GM12878 (cell line): ENCODE measurements at regions not wholly inside any gene's neighbourhood (a gene's known extent, or its start where the extent isn't known, plus 50 kb on each side); places are given as distances from the start of the nearest gene placed in this dataset.

Source experiments
- ATAC-seq: fragments of 200-7000 bp; cut with Tn5 transposase; 3 replicates; pipeline ENCODE4 v1.9.1; 2020; ENCODE audit warnings: mild to moderate bottlenecking, moderate library complexity
- BruUV-seq: library from RNA; stranded (reverse); fragments of 400-500 nt; replicated peaks from 2 replicates; lab custom pipeline; 2021; lab: Mats Ljungman, UMichigan
- CTCF ChIA-PET: fragments of 300-600 bp; sonication (Branson Sonifier 250); formaldehyde crosslinking; extraction: SDS; loops from one replicate; lab custom pipeline; 2021; ENCODE audit warnings: inconsistent platforms; lab: Yijun Ruan, JAX
- POLR2A ChIA-PET: fragments of 350-600 bp; formaldehyde crosslinking; extraction: SDS; loops from one replicate; lab custom pipeline; 2021; ENCODE audit warnings: inconsistent platforms; lab: Charles Lee
- RAD21 ChIA-PET: fragments of 300-600 bp; sonication (Branson Sonifier 250); formaldehyde crosslinking; loops from one replicate; lab custom pipeline; 2023; ENCODE audit warnings: antibody characterized with exemption; ENCODE audit not compliant: unreplicated experiment; lab: Charles Lee
- SMC1A ChIA-PET: fragments of 300-600 bp; sonication (Branson Sonifier 250); formaldehyde crosslinking; loops from one replicate; lab custom pipeline; 2023; ENCODE audit not compliant: unreplicated experiment, uncharacterized antibody; lab: Charles Lee
- DNase-seq: peaks from one replicate; pipeline ENCODE4 v3.0.0-alpha.2; 2011; ENCODE audit warnings: low read depth, low spot score
- FAIRE-seq: peaks from 3 replicates; lab custom pipeline; 2011; peaks lifted over from hg19 to GRCh38; lab: Jason Lieb, UNC
- H2AFZ ChIP-seq: 2 replicates; pipeline ENCODE4 v1.6.0; 2011; ENCODE audit warnings: low read depth, low read length, control low read depth; ENCODE audit not compliant: control insufficient read depth
- H3K27ac ChIP-seq: 2 replicates; pipeline ENCODE4 v1.5.1; 2011; ENCODE audit warnings: control low read depth; ENCODE audit not compliant: control insufficient read depth, insufficient read depth
- H3K27me3 ChIP-seq, 2 experiments: replicated peaks in 1 of 2; 2 replicates each; pipeline versions ENCODE4 v1.6.0 to v1.6.1; 2011; ENCODE audit warnings: low read length in 1 of 2; ENCODE audit not compliant: control insufficient read depth in 2 of 2, insufficient read depth in 2 of 2
- H3K36me3 ChIP-seq, 2 experiments: 2 replicates each; pipeline ENCODE4 v1.5.1; 2011; ENCODE audit warnings: low read length in 1 of 2; ENCODE audit not compliant: control insufficient read depth in 2 of 2, insufficient read depth in 2 of 2
- H3K4me1 ChIP-seq: 2 replicates; pipeline ENCODE4 v1.6.1; 2011; ENCODE audit warnings: mild to moderate bottlenecking, low read length, moderate library complexity, mixed read lengths; ENCODE audit not compliant: control insufficient read depth, insufficient read depth
- H3K4me2 ChIP-seq: 2 replicates; pipeline ENCODE4 v1.6.0; 2011; ENCODE audit warnings: control low read depth; ENCODE audit not compliant: control insufficient read depth, insufficient read depth
- H3K4me3 ChIP-seq: fragments of 200-600 bp; sonication (generic); 2 replicates; pipeline ENCODE4 v1.5.1; 2016
- H3K79me2 ChIP-seq: 2 replicates; pipeline ENCODE4 v1.6.0; 2011; ENCODE audit warnings: low read length; ENCODE audit not compliant: control insufficient read depth, insufficient read depth
- H3K9ac ChIP-seq: 2 replicates; pipeline ENCODE4 v1.8.0; 2011; ENCODE audit warnings: low read length, control low read depth, mixed read lengths; ENCODE audit not compliant: control insufficient read depth, insufficient read depth
- H3K9me3 ChIP-seq: replicated peaks from 3 replicates; pipeline ENCODE4 v1.5.1; 2011; ENCODE audit warnings: mild to moderate bottlenecking, low read length; ENCODE audit not compliant: control insufficient read depth, insufficient read depth
- H4K20me1 ChIP-seq: 2 replicates; pipeline ENCODE4 v1.6.0; 2011; ENCODE audit not compliant: control insufficient read depth, insufficient read depth
- ATF7 ChIP-seq: fragments of 450-650 bp; IDR thresholded peaks from 2 replicates; pipeline ENCODE4 v1.6.1; 2016; ENCODE audit warnings: low read depth, mild to moderate bottlenecking
- PBX3 ChIP-seq: IDR thresholded peaks from 2 replicates; pipeline ENCODE4 v1.6.1; 2011; ENCODE audit warnings: mild to moderate bottlenecking, low read depth, low read length, moderate library complexity; ENCODE audit not compliant: insufficient replicate concordance
- POU2F2 ChIP-seq: IDR thresholded peaks from 3 replicates; pipeline ENCODE4 v1.6.1; 2011; ENCODE audit warnings: low read depth, mild to moderate bottlenecking, low read length, borderline replicate concordance
- RB1 ChIP-seq: fragments of 450-650 bp; formaldehyde crosslinking; IDR thresholded peaks from 2 replicates; pipeline ENCODE4 v1.6.1; 2017; ENCODE audit warnings: mild to moderate bottlenecking, borderline replicate concordance
- SIN3A ChIP-seq: IDR thresholded peaks from 2 replicates; pipeline ENCODE4 v1.6.1; 2012; ENCODE audit warnings: low read depth, low read length, improper control_type of control experiment
- SMAD1 ChIP-seq: fragments of 450-650 bp; IDR thresholded peaks from 2 replicates; pipeline ENCODE4 v1.6.1; 2018; ENCODE audit warnings: mild to moderate bottlenecking, low read depth; ENCODE audit not compliant: partially characterized antibody
- SUZ12 ChIP-seq: fragments of 200-600 bp; sonication (generic); IDR thresholded peaks from one replicate; pipeline ENCODE4 v1.6.1; 2018; ENCODE audit warnings: antibody characterized with exemption, mild to moderate bottlenecking; ENCODE audit not compliant: unreplicated experiment
- TAF1 ChIP-seq: IDR thresholded peaks from 2 replicates; pipeline ENCODE4 v1.6.1; 2011; ENCODE audit warnings: mild to moderate bottlenecking, low read depth, low read length, borderline replicate concordance
- TCF7 ChIP-seq: IDR thresholded peaks from 2 replicates; pipeline ENCODE4 v1.6.1; 2014; ENCODE audit warnings: antibody characterized with exemption, borderline replicate concordance
- YBX1 ChIP-seq: fragments of 450-650 bp; IDR thresholded peaks from 2 replicates; pipeline ENCODE4 v1.6.1; 2016; ENCODE audit warnings: antibody characterized with exemption
- WGBS: methylation state at CpG from one replicate; pipeline ENCODE4 v1.1.6; 2016; ENCODE audit warnings: low lambda C conversion rate; ENCODE audit not compliant: insufficient replicate concordance, insufficient coverage; ENCODE audit errors: missing lambda C conversion rate; 5-methylcytosine and 5-hydroxymethylcytosine counted together
- in situ Hi-C: fragments of 300-500 bp; cut with MboI; formaldehyde crosslinking; loops from 9 replicates; pipeline ENCODE4 v1.14.3; 2018; ENCODE audit warnings: mixed read lengths
- intact Hi-C: fragments of 100-400 bp; cut with micrococcal nuclease; formaldehyde crosslinking; loops from one replicate; pipeline ENCODE4 v1.14.2; 2022; ENCODE audit not compliant: unreplicated experiment
- TF ChIP-seq, protein P1 (sequence below): fragments of 450-650 bp; formaldehyde crosslinking; IDR thresholded peaks from 2 replicates; pipeline ENCODE4 v1.4.0; 2022; ENCODE audit warnings: mild to moderate bottlenecking, moderate library complexity
- TF ChIP-seq, protein P2 (sequence below), 3 experiments: IDR thresholded peaks in 2 of 3; conservative IDR thresholded peaks in 1 of 3; 2 replicates each; pipeline ENCODE4 v1.5.1; 2011; ENCODE audit warnings: low read depth in 3 of 3, low read length in 3 of 3, mild to moderate bottlenecking in 3 of 3, control low read depth in 2 of 3, moderate library complexity in 2 of 3, inconsistent platforms in 1 of 3, mixed read lengths in 1 of 3; ENCODE audit not compliant: control insufficient read depth in 2 of 3, insufficient read depth in 1 of 3; ENCODE audit errors: extremely low read depth in 1 of 3

- Histone ChIP-seq H3K79me2 (no peaks in the 10 kb centered on the region), H3K4me1 (no peaks in the 10 kb centered on the region), H3K4me3 (no peak overlapping the region), H3K4me2 (no peak overlapping the region)
- no TSS peak for BruUV-seq
- ChIA-PET CTCF (interaction anchor here (1.3 kb wide), 1 partner anchor 18 kb away, joined by 3 read pairs; no protein-coding TSS in a partner anchor), RAD21 (no interaction called here)
- WGBS = 100% methylated on average over 1 of the region's 1 CpG
- DNase-seq = no peak
- TF ChIP-seq RB1 (no peak), TAF1 (no peak), TCF7 (no peak), SMAD1 (no peak), YBX1 (no peak), ATF7 (no peak), PBX3 (no peak), SIN3A (no peak), POU2F2 (no peak), SUZ12 (no peak)
- TF ChIP-seq, protein P1, sequence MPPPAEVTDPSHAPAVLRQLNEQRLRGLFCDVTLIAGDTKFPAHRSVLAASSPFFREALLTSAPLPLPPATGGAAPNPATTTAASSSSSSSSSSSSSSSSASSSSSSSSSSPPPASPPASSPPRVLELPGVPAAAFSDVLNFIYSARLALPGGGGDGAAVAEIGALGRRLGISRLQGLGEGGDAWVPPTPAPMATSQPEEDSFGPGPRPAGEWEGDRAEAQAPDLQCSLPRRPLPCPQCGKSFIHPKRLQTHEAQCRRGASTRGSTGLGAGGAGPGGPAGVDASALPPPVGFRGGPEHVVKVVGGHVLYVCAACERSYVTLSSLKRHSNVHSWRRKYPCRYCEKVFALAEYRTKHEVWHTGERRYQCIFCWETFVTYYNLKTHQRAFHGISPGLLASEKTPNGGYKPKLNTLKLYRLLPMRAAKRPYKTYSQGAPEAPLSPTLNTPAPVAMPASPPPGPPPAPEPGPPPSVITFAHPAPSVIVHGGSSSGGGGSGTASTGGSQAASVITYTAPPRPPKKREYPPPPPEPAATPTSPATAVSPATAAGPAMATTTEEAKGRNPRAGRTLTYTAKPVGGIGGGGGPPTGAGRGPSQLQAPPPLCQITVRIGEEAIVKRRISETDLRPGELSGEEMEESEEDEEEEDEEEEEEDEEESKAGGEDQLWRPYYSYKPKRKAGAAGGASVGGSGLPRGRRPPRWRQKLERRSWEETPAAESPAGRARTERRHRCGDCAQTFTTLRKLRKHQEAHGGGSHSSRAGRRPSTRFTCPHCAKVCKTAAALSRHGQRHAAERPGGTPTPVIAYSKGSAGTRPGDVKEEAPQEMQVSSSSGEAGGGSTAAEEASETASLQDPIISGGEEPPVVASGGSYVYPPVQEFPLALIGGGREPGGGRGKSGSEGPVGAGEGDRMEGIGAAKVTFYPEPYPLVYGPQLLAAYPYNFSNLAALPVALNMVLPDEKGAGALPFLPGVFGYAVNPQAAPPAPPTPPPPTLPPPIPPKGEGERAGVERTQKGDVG (CRISPR knock-in tag) = no peak
- TF ChIP-seq, protein P2, sequence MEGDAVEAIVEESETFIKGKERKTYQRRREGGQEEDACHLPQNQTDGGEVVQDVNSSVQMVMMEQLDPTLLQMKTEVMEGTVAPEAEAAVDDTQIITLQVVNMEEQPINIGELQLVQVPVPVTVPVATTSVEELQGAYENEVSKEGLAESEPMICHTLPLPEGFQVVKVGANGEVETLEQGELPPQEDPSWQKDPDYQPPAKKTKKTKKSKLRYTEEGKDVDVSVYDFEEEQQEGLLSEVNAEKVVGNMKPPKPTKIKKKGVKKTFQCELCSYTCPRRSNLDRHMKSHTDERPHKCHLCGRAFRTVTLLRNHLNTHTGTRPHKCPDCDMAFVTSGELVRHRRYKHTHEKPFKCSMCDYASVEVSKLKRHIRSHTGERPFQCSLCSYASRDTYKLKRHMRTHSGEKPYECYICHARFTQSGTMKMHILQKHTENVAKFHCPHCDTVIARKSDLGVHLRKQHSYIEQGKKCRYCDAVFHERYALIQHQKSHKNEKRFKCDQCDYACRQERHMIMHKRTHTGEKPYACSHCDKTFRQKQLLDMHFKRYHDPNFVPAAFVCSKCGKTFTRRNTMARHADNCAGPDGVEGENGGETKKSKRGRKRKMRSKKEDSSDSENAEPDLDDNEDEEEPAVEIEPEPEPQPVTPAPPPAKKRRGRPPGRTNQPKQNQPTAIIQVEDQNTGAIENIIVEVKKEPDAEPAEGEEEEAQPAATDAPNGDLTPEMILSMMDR (IDR thresholded peaks at IDR 0.05 in 2 of 3, conservative IDR thresholded peaks at IDR 0.05 in 1 of 3; ENCODE audit: control insufficient read depth in 2 of 3, extremely low read depth in 1 of 3, insufficient read depth in 1 of 3, low read depth in 3 of 3, low read length in 3 of 3) = no peak
- TF ChIP-seq, all 136 proteins: peak for 0
- no peak overlapping the region for H2AFZ ChIP-seq
- in situ Hi-C loops = no loop called here
- H4K20me1 ChIP-seq = no peaks in the 10 kb centered on the region
- intact Hi-C loops = no loop called here
- H3K9me3 ChIP-seq = no peaks in the 10 kb centered on the region
- ATAC-seq (no peak), FAIRE-seq (no peak)
- H3K9ac ChIP-seq = no peak overlapping the region
- no peak overlapping the region for H3K27ac ChIP-seq
- H3K27me3 ChIP-seq = no peaks in the 10 kb centered on the region
- no peaks in the 10 kb centered on the region for H3K36me3 ChIP-seq
- POLR2A ChIA-PET = no interaction called here
- SMC1A ChIA-PET = interaction anchor here (1.7 kb wide), 1 partner anchor 10 kb away, joined by 6 read pairs; no protein-coding TSS in a partner anchor
Observed at GRCh38 chr6:99002831-99003230, 55.1 kb upstream of the FBXL4 start.
